GM12892 (cell line): ENCODE measurements at regions not wholly inside any gene's neighbourhood (a gene's known extent, or its start where the extent isn't known, plus 50 kb on each side); places are given as distances from the start of the nearest gene placed in this dataset.

ENCODE experiments used
- POLR2A ChIP-seq: IDR thresholded peaks from 2 replicates; pipeline ENCODE4 v1.6.1; 2011; ENCODE audit warnings: low read depth, low read length, control low read depth
- POLR2AphosphoS5 ChIP-seq: IDR thresholded peaks from 2 replicates; pipeline ENCODE4 v1.6.1; 2011; ENCODE audit warnings: low read depth, low read length, control low read depth
- TAF1 ChIP-seq: IDR thresholded peaks from 2 replicates; pipeline ENCODE4 v1.6.1; 2011; ENCODE audit warnings: low read depth, mild to moderate bottlenecking, control low read depth, low read length, borderline replicate concordance

DNA sequence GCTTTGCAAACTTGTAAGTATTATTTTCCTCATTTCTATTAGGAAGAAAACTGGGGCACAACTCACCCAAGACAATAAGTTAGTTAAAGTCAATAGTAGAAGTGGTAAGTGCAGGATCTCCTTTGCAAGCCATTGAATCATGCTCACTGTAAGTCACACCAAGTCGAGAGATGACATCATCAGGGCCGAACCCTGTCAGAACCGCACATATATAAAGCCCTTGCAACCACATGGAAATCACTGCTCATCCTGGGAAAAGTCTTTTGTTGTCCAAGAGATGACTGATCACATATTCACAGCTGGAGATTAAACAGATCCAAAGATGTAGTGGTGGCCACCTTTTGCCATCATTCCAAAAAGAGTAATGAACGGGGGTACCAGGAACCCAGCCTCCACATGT, 484.8 kb upstream of the ID2 start:
- TF ChIP-seq POLR2AphosphoS5 (no peak), POLR2A (no peak), TAF1 (no peak)
